Keratinocyte (primary cell): ENCODE measurements at regions not wholly inside any gene's neighbourhood (a gene's known extent, or its start where the extent isn't known, plus 50 kb on each side); places are given as distances from the start of the nearest gene placed in this dataset.

Experiments
- DNase-seq: peaks from one replicate; pipeline ENCODE4 v3.0.0-alpha.2; 2011; ENCODE audit warnings: low read depth, missing footprints, low spot score
- FAIRE-seq: peaks from 2 replicates; lab custom pipeline; 2011; peaks lifted over from hg19 to GRCh38; lab: Jason Lieb, UNC
- H2AFZ ChIP-seq: 2 replicates; pipeline ENCODE4 v1.6.0; 2012; ENCODE audit warnings: low read length, control low read depth, inconsistent platforms; ENCODE audit not compliant: control insufficient read depth
- H3K27ac ChIP-seq: 2 replicates; pipeline ENCODE4 v1.5.1; 2011; ENCODE audit warnings: low read length; ENCODE audit not compliant: control insufficient read depth, insufficient read depth
- H3K27me3 ChIP-seq: 3 replicates; pipeline ENCODE4 v1.6.0; 2011; ENCODE audit warnings: low read length; ENCODE audit not compliant: control insufficient read depth, insufficient read depth; ENCODE audit errors: extremely low read depth
- H3K36me3 ChIP-seq, 2 experiments: 2 replicates in 1 of 2; 3 replicates in 1 of 2; pipeline ENCODE4 v1.5.1; 2011; ENCODE audit warnings: low read length in 2 of 2, mild to moderate bottlenecking in 1 of 2; ENCODE audit not compliant: control insufficient read depth in 2 of 2, insufficient read depth in 2 of 2; ENCODE audit errors: extremely low read depth in 1 of 2
- H3K4me1 ChIP-seq: 3 replicates; pipeline ENCODE4 v1.5.1; 2011; ENCODE audit warnings: low read length; ENCODE audit not compliant: control insufficient read depth, insufficient read depth; ENCODE audit errors: extremely low read depth
- H3K4me2 ChIP-seq: 3 replicates; pipeline ENCODE4 v1.6.0; 2011; ENCODE audit warnings: low read depth, low read length; ENCODE audit not compliant: control insufficient read depth, insufficient read depth; ENCODE audit errors: extremely low read depth
- H3K4me3 ChIP-seq, 3 experiments: fragments of 200-600 bp in 1 of 3; sonication (generic) in 1 of 3; 2 replicates in 2 of 3; 3 replicates in 1 of 3; pipeline ENCODE4 v1.5.1; 2011 to 2016; ENCODE audit warnings: low read length in 3 of 3, mild to moderate bottlenecking in 3 of 3, control low read depth in 2 of 3, inconsistent platforms in 1 of 3, low read depth in 1 of 3, mixed read lengths in 1 of 3, mixed run types in 1 of 3, moderate library complexity in 1 of 3; ENCODE audit not compliant: control insufficient read depth in 2 of 3, insufficient read depth in 2 of 3; ENCODE audit errors: extremely low read depth in 1 of 3
- H3K79me2 ChIP-seq: 2 replicates; pipeline ENCODE4 v1.6.0; 2012; ENCODE audit warnings: low read length; ENCODE audit not compliant: control insufficient read depth, insufficient read depth
- H3K9ac ChIP-seq: 3 replicates; pipeline ENCODE4 v1.6.0; 2011; ENCODE audit warnings: low read length; ENCODE audit not compliant: control insufficient read depth, insufficient read depth; ENCODE audit errors: extremely low read depth
- H3K9me1 ChIP-seq: 3 replicates; pipeline ENCODE4 v1.6.0; 2011; ENCODE audit warnings: low read length; ENCODE audit not compliant: control insufficient read depth, insufficient read depth; ENCODE audit errors: extremely low read depth
- H3K9me3 ChIP-seq: 2 replicates; pipeline ENCODE4 v1.5.1; 2012; ENCODE audit warnings: low read depth, low read length; ENCODE audit not compliant: control insufficient read depth
- H4K20me1 ChIP-seq: 3 replicates; pipeline ENCODE4 v1.6.0; 2011; ENCODE audit warnings: low read length; ENCODE audit not compliant: control insufficient read depth, insufficient read depth; ENCODE audit errors: extremely low read depth
- EZH2 ChIP-seq: IDR thresholded peaks from one replicate; pipeline ENCODE4 v1.6.1; 2012; ENCODE audit warnings: inconsistent platforms, mild to moderate bottlenecking, low read length, moderate library complexity
- dilution Hi-C: fragments of 300-500 bp; cut with MboI; formaldehyde crosslinking; loops from one replicate; pipeline ENCODE4 v1.7.0; 2020; ENCODE audit warnings: low sequenced_read_pairs; ENCODE audit not compliant: extremely low pct_ligation_motif_present
- TF ChIP-seq, protein P1 (sequence below), 3 experiments: IDR thresholded peaks in 1 of 3; conservative IDR thresholded peaks in 1 of 3; optimal IDR thresholded peaks in 1 of 3; 2 replicates in 2 of 3; 3 replicates in 1 of 3; pipeline versions ENCODE3 to v1.5.1; 2011; ENCODE audit warnings: low read length in 3 of 3, mild to moderate bottlenecking in 3 of 3, moderate library complexity in 2 of 3, control low read depth in 1 of 3, inconsistent platforms in 1 of 3; ENCODE audit not compliant: insufficient read depth in 2 of 3; ENCODE audit errors: extremely low read depth in 1 of 3

DNA sequence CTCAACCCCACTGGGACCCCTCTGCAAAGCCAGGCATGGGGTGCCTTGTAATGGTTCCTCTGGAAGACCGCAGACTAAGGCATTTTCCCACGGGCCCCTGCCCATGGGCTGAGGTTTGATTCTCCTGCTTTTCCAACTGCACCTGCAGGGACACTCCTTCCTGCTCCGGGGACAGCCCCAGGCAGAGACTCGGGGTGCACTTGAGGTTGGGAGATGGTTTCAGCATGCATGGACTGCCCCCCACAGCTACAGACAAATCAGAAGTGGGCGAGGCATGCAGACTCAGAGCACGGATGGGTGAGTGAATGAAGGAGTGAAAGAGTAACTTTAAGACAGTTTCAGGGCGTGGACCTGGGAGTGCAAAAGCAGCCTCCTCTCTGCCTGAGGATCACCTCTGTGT lies 87.9 kb upstream of the RPL38 start:
- no peaks in the 10 kb centered on the region for H3K36me3 ChIP-seq
- TF ChIP-seq, protein P1, sequence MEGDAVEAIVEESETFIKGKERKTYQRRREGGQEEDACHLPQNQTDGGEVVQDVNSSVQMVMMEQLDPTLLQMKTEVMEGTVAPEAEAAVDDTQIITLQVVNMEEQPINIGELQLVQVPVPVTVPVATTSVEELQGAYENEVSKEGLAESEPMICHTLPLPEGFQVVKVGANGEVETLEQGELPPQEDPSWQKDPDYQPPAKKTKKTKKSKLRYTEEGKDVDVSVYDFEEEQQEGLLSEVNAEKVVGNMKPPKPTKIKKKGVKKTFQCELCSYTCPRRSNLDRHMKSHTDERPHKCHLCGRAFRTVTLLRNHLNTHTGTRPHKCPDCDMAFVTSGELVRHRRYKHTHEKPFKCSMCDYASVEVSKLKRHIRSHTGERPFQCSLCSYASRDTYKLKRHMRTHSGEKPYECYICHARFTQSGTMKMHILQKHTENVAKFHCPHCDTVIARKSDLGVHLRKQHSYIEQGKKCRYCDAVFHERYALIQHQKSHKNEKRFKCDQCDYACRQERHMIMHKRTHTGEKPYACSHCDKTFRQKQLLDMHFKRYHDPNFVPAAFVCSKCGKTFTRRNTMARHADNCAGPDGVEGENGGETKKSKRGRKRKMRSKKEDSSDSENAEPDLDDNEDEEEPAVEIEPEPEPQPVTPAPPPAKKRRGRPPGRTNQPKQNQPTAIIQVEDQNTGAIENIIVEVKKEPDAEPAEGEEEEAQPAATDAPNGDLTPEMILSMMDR (optimal IDR thresholded peaks at IDR 0.05 in 1 of 3, IDR thresholded peaks at IDR 0.05 in 1 of 3, conservative IDR thresholded peaks at IDR 0.05 in 1 of 3; ENCODE audit: extremely low read depth in 1 of 3, insufficient read depth in 2 of 3, low read length in 3 of 3), result no peak
- no peak for TF ChIP-seq EZH2
- dilution Hi-C loops, result no loop called here
- H3K9ac ChIP-seq, result no peak overlapping the region
- H3K27me3 ChIP-seq, result peaks cover 3% of the 10 kb centered on the region
- H3K4me2 ChIP-seq, result no peak overlapping the region
- no peaks in the 10 kb centered on the region for H3K79me2 ChIP-seq
- FAIRE-seq (no peak), DNase-seq (no peak)
- no peak overlapping the region for H2AFZ ChIP-seq
- no peaks in the 10 kb centered on the region for H4K20me1 ChIP-seq
- H3K4me1 ChIP-seq, result no peaks in the 10 kb centered on the region
- H3K9me1 ChIP-seq, result no peaks in the 10 kb centered on the region
- H3K27ac ChIP-seq, result no peak overlapping the region
- no peak overlapping the region for H3K4me3 ChIP-seq
- H3K9me3 ChIP-seq, result no peaks in the 10 kb centered on the region

DNA sequence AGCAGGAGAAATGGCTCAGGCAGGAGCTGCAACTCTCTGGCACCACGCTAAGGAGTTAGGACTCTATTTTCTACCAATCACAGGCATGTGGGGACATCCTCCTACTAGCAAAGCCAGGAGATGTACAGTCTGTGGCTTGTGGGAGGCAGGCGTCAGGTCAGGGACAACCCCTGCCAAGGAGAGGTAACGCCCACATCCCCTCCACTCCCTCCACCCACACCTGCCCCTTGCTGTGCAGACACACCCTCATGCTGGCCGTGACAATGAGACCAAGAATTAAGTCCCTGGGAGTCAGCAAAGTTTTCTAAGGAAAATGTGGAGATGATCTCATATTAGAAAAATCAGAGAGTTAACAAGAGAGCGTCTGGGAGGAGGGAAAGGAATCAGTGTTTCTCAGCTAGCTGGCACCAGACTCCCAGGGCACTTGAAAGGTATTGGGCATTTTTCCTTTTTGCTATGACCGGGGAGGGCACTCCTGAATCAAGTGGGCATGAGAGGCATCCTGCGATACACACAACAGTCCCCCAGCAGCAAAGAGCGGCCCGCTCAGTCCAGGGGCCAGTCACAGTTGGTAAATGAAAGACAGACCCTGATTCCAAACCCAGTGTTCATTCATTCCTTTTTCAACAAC lies 87.3 kb upstream of the RPL38 start:
- Histone ChIP-seq H3K4me3 (no peak overlapping the region), H2AFZ (no peak overlapping the region), H3K4me1 (no peaks in the 10 kb centered on the region), H3K4me2 (no peak overlapping the region), H3K9ac (no peak overlapping the region), H4K20me1 (no peaks in the 10 kb centered on the region), H3K36me3 (no peaks in the 10 kb centered on the region), H3K27me3 (peaks cover 3% of the 10 kb centered on the region), H3K79me2 (no peaks in the 10 kb centered on the region), H3K9me1 (no peaks in the 10 kb centered on the region), H3K27ac (no peak overlapping the region), H3K9me3 (no peaks in the 10 kb centered on the region)
- DNase-seq (no peak), FAIRE-seq (no peak)
- no peak for TF ChIP-seq EZH2
- TF ChIP-seq, protein P1 (optimal IDR thresholded peaks at IDR 0.05 in 1 of 3, IDR thresholded peaks at IDR 0.05 in 1 of 3, conservative IDR thresholded peaks at IDR 0.05 in 1 of 3; ENCODE audit: extremely low read depth in 1 of 3, insufficient read depth in 2 of 3, low read length in 3 of 3), result no peak
- dilution Hi-C loops, result no loop called here
